Neural progenitor cell (in vitro differentiated cells): ENCODE measurements at regions not wholly inside any gene's neighbourhood (a gene's known extent, or its start where the extent isn't known, plus 50 kb on each side); places are given as distances from the start of the nearest gene placed in this dataset.

ENCODE experiments used
- DNase-seq: peaks from one replicate; pipeline ENCODE4 v3.0.0-alpha.2; 2016; ENCODE audit warnings: low spot score
- H2AFZ ChIP-seq: fragments of 200-600 bp; sonication (generic); replicated peaks from 2 replicates; pipeline ENCODE4 v1.6.1; 2016; ENCODE audit warnings: antibody characterized with exemption
- H3F3A ChIP-seq: fragments of 200-600 bp; sonication (generic); 2 replicates; pipeline ENCODE4 v1.6.1; 2016; ENCODE audit warnings: antibody characterized with exemption, low read depth
- H3K27ac ChIP-seq: fragments of 200-600 bp; sonication (generic); 2 replicates; pipeline ENCODE4 v1.5.1; 2016; ENCODE audit warnings: mild to moderate bottlenecking
- H3K27me3 ChIP-seq: fragments of 200-600 bp; sonication (generic); 2 replicates; pipeline ENCODE4 v1.6.1; 2016; ENCODE audit warnings: mild to moderate bottlenecking, moderate library complexity
- H3K36me3 ChIP-seq: fragments of 200-600 bp; sonication (generic); 2 replicates; pipeline ENCODE4 v1.5.1; 2016
- H3K4me1 ChIP-seq: fragments of 200-600 bp; sonication (generic); 2 replicates; pipeline ENCODE4 v1.6.1; 2016; ENCODE audit warnings: mixed run types
- H3K4me2 ChIP-seq: fragments of 200-600 bp; sonication (generic); 2 replicates; pipeline ENCODE4 v1.6.1; 2016
- H3K4me3 ChIP-seq: fragments of 200-600 bp; sonication (generic); 2 replicates; pipeline ENCODE4 v1.5.1; 2016
- H3K79me2 ChIP-seq: fragments of 200-600 bp; sonication (generic); 2 replicates; pipeline ENCODE4 v1.6.1; 2016; ENCODE audit warnings: low read depth
- H3K9ac ChIP-seq: fragments of 200-600 bp; sonication (generic); 2 replicates; pipeline ENCODE4 v1.6.1; 2016
- H3K9me3 ChIP-seq: fragments of 200-600 bp; sonication (generic); 2 replicates; pipeline ENCODE4 v1.5.1; 2016; ENCODE audit warnings: low read depth
- H4K20me1 ChIP-seq: fragments of 200-600 bp; sonication (generic); 2 replicates; pipeline ENCODE4 v1.6.1; 2016; ENCODE audit warnings: low read depth
- H3K27ac Mint-ChIP-seq: 3 replicates; pipeline ENCODE4 v1.8.0; 2021; ENCODE audit warnings: mixed read lengths
- H3K27me3 Mint-ChIP-seq: 2 replicates; pipeline ENCODE4 v1.8.0; 2022; ENCODE audit warnings: low read depth, mild to moderate bottlenecking, inconsistent platforms, moderate library complexity, mixed read lengths; ENCODE audit not compliant: insufficient read depth
- H3K36me3 Mint-ChIP-seq: 3 replicates; pipeline ENCODE4 v1.8.0; 2021; ENCODE audit warnings: mixed read lengths
- H3K4me1 Mint-ChIP-seq: 3 replicates; pipeline ENCODE4 v1.8.0; 2021; ENCODE audit warnings: mixed read lengths
- H3K4me3 Mint-ChIP-seq: 3 replicates; pipeline ENCODE4 v1.8.0; 2021; ENCODE audit warnings: mild to moderate bottlenecking, moderate library complexity, mixed read lengths
- H3K9me3 Mint-ChIP-seq: 3 replicates; pipeline ENCODE4 v1.8.0; 2020; ENCODE audit warnings: mixed read lengths
- CTCF ChIP-seq: fragments of 200-600 bp; sonication (generic); IDR thresholded peaks from 2 replicates; pipeline ENCODE4 v1.5.1; 2017; ENCODE audit warnings: antibody characterized with exemption, mild to moderate bottlenecking
- EZH2 ChIP-seq: fragments of 200-600 bp; sonication (generic); IDR thresholded peaks from 2 replicates; pipeline ENCODE4 v1.6.1; 2017; ENCODE audit warnings: antibody characterized with exemption, mild to moderate bottlenecking, moderate library complexity
- EZH2phosphoT487 ChIP-seq: fragments of 200-600 bp; sonication (generic); IDR thresholded peaks from 2 replicates; pipeline ENCODE4 v1.6.1; 2017; ENCODE audit warnings: antibody characterized with exemption

- Histone ChIP-seq H3F3A (no peaks in the 10 kb centered on the region), H3K4me3 (no peak overlapping the region), H3K27me3 (no peaks in the 10 kb centered on the region), H2AFZ (no peak overlapping the region), H3K4me1 (no peaks in the 10 kb centered on the region), H3K9me3 (peaks cover 11% of the 10 kb centered on the region), H3K4me2 (no peak overlapping the region), H3K79me2 (no peaks in the 10 kb centered on the region), H3K27ac (no peak overlapping the region), H3K9ac (no peak overlapping the region), H4K20me1 (no peaks in the 10 kb centered on the region), H3K36me3 (no peaks in the 10 kb centered on the region)
- Mint-ChIP-seq H3K36me3 (no peaks in the 10 kb centered on the region), H3K4me1 (no peaks in the 10 kb centered on the region), H3K4me3 (no peak overlapping the region), H3K9me3 (peaks cover 50% of the 10 kb centered on the region), H3K27ac (no peak overlapping the region), H3K27me3 (peaks cover 6% of the 10 kb centered on the region)
- TF ChIP-seq EZH2phosphoT487 (no peak), CTCF (no peak)
- no peak for DNase-seq
These were observed 142.0 kb downstream of the TMEM30B start for GRCh38 chr14:61139006-61139599.

GRCh38 chr14:61132894-61133293, 148.2 kb downstream of the TMEM30B start:
- Histone ChIP-seq H3K36me3 (no peaks in the 10 kb centered on the region), H3K27me3 (no peaks in the 10 kb centered on the region), H3K79me2 (no peaks in the 10 kb centered on the region), H4K20me1 (no peaks in the 10 kb centered on the region), H3K9me3 (no peaks in the 10 kb centered on the region), H3K4me3 (no peak overlapping the region), H3K27ac (no peak overlapping the region), H3F3A (peaks cover 4% of the 10 kb centered on the region), H3K4me2 (no peak overlapping the region), H2AFZ (no peak overlapping the region), H3K4me1 (peaks cover under 1% of the 10 kb centered on the region), H3K9ac (no peak overlapping the region)
- TF ChIP-seq EZH2 (no peak), CTCF (no peak), EZH2phosphoT487 (no peak)
- Mint-ChIP-seq H3K27ac (no peak overlapping the region), H3K4me3 (no peak overlapping the region), H3K9me3 (peaks cover 18% of the 10 kb centered on the region), H3K27me3 (peaks cover 12% of the 10 kb centered on the region), H3K36me3 (no peaks in the 10 kb centered on the region), H3K4me1 (no peaks in the 10 kb centered on the region)
- DNase-seq = no peak

- H3K36me3 Mint-ChIP-seq = no peaks in the 10 kb centered on the region
- H3K4me3 Mint-ChIP-seq = no peak overlapping the region
- no peaks in the 10 kb centered on the region for H3K36me3 ChIP-seq
- no peak overlapping the region for H3K4me2 ChIP-seq
- peaks cover 10% of the 10 kb centered on the region for H3F3A ChIP-seq
- H2AFZ ChIP-seq = no peak overlapping the region
- no peaks in the 10 kb centered on the region for H3K79me2 ChIP-seq
- no peak overlapping the region for H3K4me3 ChIP-seq
- H3K9ac ChIP-seq = no peak overlapping the region
- H3K27ac ChIP-seq = no peak overlapping the region
- no peak for TF ChIP-seq EZH2
- no peak for TF ChIP-seq EZH2phosphoT487
- TF ChIP-seq CTCF = no peak
- no peak for DNase-seq
- peaks cover 6% of the 10 kb centered on the region for H3K4me1 ChIP-seq
- H4K20me1 ChIP-seq = no peaks in the 10 kb centered on the region
- no peaks in the 10 kb centered on the region for H3K27me3 ChIP-seq
- H3K9me3 ChIP-seq = no peaks in the 10 kb centered on the region
- peaks cover 2% of the 10 kb centered on the region for H3K4me1 Mint-ChIP-seq
- peaks cover 12% of the 10 kb centered on the region for H3K27me3 Mint-ChIP-seq
- H3K9me3 Mint-ChIP-seq = peaks cover 12% of the 10 kb centered on the region
- H3K27ac Mint-ChIP-seq = no peak overlapping the region
These were observed 148.8 kb downstream of the TMEM30B start for GRCh38 chr14:61132336-61132735.
